ENCODE measurements at regions not wholly inside any gene's neighbourhood (a gene's known extent, or its start where the extent isn't known, plus 50 kb on each side); places are given as distances from the start of the nearest gene placed in this dataset.

DNA sequence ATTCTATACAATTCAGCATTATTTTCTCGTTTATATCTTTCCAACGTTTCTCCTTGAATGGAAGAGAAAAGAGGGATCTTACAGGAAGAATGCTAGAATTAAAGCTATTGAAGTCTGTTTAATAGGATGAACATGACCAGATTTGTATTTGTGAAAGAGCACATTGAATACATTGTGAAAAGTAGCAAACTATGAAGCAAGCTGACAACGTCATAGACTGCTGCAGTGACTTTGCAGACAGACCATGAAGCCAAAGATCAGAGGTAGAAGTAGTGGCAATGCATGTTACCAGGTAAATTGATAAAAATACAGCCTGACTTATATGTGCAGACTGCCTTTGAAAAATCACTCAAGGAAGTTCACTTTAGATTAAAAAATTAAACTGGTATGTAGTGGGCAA is 146.1 kb downstream of the RASSF9 start:
- DNase-seq: no peak

DNA sequence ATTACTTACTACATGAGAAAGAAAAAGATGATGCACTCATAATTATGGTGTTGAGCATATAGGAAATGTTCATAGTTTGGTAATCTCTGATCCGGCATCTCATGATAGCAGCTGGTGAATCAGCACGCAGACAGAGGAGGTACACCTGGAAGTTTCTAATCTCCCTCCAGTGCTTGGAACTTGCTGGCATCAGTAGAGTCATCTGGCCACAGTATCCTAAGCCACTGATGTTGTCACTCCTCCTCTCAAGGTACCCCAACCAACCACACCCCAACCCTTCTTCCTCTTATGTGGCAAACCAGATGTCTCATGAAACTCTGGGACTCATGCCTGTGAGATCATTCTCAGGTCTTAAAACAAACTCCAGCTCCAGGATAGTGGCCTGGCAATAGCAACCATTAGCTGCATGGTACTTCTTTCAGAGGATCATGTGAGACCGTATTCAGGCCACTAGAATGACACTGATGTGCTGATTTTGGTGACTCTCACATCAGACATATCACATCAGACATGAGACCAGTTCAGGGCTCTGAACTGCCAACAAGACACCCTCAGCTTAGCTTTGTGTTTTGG is 143.0 kb downstream of the RASSF9 start:
- DNase-seq: no peak

DNA sequence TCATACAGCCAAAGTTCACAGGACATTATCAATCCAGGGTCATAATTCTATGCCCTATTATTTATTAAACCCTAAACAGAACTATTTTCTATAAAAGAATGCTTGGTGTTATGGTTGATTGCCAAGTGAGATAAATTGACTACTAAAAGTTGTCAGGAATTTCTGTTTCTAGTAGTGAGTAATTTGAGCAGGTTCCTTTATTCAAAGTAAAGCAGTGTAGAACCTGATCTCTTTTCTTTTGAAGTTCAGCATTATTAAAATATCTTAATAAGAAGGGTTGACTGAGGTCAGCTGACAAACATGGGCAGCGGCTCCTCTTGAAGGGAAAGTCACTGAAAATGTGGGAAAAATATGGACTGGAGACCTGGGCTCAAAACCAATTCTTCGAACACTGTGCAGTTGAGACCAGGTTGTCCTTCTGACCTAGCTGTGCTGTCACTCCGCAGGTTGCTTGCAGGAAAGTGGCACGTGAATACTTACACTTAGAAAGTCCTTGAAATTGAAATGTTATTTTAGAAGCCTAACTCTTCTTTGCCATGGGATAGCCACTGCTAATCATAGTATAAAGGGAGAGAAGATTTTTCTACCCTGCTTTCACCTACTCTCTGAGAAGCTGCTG is 141.0 kb downstream of the RASSF9 start:
- no peak for DNase-seq

DNA sequence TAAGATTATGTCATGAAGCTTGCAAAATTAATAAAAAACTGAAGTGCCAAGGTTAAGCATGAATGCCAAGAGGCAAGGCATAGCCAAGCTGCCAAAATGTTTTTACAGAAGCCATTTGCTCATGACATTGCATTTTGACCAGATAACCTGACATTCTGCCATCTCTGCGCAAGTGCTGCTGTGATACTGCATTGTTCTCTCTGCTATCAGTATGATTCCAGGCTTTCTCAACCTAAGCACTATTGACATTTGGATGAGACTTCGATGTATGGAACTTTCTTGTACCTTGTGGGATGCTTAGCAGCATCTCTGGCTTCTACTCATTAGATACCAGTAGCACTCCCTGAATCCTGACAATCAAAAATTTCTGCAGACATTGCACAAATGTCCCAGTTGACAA is 139.2 kb downstream of the RASSF9 start:
- DNase-seq: no peak

DNA sequence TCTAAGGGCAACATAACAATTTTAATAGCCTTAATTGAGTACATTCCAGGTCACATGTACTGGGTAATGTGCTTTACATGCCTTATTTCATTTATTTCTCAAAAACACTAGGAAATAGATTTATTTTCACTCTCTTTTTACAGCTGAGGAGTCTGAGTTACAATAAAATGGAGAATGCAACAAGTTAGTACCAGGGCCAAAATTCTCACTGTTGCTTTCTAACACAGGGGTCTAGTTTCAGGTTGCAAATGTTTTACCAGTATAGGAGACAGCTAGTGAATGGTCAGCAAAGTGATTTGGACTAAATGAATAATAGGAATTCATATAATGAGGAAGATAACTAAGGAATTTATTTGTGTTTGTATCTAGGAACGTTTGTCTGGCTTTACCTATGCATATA is 137.3 kb downstream of the RASSF9 start:
- no peak for DNase-seq

DNA sequence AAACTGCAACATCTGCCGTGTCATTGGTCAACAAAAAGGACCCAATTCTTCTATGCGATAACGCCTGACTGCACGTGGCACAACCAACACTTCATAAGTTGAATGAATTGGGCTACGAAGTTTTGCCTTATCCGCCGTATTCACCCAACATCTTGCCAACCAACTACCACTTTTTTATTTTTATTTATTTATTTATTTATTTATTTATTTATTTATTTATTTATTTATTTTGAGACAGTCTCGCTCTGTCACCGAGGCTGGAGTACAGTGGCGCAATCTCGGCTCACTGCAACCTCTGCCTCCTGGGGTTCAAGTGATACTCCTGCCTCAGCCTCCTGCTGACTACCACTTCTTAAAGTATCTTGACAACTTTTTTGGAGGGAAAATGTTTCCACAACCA is 127.4 kb downstream of the RASSF9 start:
- no peak for DNase-seq

DNA sequence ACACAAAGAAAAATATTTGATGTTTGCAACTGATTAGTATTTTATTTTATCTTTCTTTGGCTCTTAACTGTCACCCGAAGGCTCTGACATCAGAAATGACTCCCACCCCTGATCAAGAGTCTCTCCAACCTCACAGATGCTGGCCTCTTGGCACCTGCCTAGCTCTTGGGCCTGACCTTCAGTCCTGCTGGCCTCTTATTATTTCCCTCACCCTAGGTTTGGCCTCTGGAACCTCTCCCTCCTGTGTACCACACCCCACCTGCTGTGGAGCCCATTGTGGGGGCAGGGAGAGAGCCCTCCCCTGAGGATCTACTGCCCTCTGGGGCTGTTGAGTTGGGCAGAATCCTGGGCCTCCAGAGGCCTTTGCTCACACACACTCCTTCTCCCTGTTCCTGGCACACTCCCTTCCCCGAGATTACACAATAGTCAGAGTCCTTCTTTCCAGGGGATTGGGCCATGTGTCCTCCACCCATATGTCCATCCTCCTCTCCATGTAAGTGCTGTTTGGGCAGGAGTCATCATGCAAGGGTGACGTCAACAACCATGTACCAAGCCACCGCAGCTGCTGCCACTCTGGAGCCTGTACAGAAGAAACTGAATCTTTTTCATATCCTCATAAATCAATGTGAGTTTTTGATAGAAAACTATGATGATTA is 124.3 kb downstream of the RASSF9 start:
- peak; percentile 34 for DNase-seq

DNA sequence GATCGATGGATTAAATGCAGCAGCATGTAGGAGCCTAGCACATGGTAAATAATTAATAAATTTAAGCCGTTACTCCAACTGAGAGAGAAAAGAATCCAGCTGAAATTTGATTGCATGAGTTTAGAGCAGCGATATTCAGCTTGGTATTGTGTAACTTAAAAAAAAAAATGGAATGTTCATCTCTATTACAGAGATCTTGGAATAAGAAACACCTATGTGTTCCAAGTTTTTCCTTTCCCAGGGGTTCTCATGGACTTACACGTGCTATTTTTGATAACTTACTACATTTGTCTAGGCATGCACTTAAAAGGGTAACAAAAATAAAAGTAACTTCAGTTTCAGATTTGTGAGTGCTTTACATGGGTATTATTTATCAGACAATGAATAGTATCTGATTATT is 122.8 kb downstream of the RASSF9 start:
- peak; percentile 24 for DNase-seq

DNA sequence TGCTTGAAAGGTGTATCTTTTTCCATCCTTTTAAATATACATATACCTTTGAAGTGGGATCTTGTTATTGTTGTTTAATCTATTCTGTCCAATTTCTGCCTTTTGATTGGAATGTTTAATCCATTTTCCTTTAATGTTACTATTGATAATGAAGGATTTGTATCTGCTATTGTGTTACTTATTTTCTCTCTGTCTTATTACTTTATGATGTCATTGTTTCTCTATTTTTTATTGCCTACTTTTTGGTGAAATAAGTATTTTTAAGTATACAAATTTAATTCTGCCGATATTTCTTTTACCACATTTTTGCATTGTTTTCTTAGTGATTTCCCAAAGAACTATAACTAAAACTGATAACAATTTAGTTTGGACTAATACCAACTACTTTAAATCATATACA is 121.8 kb downstream of the RASSF9 start:
- DNase-seq: no peak

DNA sequence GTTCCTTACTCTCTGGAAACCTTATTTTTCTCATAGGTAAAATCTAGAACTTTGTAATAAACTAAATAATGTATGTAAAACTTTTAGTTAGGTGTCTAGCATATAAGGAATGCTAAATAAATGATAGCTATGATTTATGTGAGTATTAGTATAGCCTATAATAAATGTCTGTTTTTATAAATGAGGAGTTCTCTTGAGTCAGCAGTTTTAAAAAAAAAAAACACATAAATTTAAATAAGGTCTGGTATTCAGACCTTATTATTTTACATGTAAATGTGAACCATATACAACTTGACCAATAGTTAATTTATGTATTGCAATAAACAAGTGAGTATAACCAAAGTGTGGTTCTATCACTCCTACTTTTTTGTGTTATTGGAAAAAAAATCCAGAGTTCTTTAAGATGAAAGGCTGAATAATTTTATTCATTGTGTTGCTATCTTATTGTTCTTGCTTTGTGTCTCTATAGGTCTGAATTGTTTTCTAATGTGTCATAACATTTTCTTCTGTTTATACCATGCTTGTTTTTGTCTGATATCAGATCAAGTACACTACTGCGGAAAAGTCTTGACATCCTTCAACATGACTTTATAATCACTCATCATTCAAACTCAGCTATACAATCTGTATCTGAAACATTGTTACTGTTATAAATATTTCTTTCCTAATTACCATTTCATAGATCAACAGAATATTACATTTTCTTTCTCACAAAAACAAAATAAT is 115.7 kb downstream of the RASSF9 start:
- DNase-seq: no peak

DNA sequence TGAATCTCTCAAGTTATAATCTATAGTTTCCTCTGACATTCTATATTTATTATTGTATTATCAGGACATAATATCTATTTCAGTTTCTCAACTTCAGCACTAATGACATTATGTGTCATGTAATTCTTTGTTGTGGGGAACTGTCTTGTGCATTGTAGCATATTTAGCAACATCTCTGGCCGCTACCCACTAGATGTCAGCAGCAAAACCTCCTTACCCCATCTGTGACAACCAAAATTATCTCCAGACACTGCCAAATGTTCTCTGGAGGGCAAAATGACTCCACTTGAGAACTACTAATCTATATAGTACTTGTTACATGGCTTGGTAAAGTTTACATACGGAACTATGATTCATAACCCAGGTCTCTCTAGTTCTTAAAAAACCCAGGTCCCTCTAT is 110.2 kb downstream of the RASSF9 start:
- peak; percentile 96 for DNase-seq

DNA sequence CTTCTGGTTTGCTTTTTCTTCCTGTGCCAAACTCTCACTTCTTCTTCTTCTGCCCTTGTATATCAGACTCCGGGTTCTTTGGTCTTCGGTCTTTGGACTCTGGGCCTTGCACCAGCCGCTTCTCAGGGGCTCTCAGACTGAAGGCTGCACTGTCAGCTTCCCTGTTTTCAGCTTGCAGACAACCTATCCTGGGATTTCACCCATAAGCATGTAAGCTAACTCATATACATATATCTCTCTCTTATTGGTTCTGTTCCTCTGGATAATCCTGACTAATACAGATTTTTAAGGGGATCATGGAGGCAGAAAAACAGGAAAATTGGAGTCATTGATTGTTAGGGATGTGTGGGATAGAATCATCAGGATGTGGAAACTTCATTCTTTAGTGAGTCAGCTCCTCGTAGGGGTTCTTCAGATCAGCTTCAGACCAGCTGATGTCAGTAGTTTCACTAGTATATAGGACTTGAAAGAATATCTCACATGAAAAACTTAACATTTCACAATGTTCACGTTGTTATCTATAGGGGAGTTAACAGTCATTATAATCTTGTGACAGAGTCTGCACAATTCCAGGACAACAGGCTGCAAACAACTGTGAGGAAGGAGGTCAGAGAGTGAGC is 102.9 kb downstream of the RASSF9 start:
- DNase-seq: no peak

DNA sequence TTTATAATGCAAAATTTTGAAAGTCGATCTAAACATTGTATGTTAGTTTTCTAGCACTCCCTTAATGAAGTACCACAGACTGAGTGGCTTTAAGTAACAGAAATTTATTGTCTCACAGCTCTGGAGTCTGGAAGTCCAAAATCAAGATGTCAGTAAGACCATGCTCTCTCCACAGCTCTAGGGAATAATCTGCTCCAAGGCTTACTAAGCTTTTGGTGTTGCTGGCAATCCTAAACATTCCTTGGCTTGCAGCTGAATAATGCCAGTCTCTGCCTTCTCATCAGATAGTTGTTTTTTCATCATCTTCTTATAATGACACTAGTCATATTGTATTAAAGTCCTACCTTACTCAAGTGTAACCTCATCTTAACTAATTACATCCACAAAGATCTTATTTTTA is 102.2 kb downstream of the RASSF9 start:
- DNase-seq: no peak

DNA sequence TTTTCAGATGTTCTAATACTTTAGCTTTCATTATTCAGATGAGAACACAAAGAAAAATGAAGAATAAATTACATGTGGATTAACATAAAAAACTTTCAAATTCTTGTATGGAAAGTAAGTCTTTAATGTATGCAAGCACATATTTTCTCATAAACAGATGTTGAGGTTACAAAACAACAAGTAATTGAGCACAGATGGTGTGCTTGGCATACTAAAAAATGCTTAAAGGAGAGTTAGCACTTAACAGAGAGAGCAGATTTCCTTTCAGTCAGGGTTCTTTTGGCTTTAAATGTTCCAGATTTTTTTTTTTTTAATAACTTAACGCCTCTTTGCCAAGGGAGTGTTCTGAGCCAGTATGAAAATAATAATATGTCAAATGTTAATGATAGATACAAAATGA is 96.0 kb downstream of the RASSF9 start:
- peak; percentile 98 for DNase-seq

DNA sequence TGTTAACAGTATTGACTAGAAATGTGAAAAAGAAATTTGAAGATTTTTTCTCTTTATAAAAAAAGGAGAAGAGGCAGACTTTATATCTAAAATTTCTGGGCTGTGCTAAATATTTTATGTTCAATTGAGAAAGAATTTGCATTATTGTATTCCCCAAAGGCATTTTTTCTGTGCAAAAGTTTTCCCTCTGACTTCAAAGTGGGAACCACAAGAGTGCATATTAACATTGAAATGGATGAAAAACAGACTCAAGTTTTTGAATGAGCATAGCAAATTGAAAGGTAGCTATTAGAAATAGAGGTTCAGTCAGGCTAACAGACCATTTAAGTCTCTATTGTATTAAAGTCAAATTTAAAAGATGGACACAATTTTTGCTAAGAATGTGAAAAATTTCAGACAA is 95.2 kb downstream of the RASSF9 start:
- no peak for DNase-seq

DNA sequence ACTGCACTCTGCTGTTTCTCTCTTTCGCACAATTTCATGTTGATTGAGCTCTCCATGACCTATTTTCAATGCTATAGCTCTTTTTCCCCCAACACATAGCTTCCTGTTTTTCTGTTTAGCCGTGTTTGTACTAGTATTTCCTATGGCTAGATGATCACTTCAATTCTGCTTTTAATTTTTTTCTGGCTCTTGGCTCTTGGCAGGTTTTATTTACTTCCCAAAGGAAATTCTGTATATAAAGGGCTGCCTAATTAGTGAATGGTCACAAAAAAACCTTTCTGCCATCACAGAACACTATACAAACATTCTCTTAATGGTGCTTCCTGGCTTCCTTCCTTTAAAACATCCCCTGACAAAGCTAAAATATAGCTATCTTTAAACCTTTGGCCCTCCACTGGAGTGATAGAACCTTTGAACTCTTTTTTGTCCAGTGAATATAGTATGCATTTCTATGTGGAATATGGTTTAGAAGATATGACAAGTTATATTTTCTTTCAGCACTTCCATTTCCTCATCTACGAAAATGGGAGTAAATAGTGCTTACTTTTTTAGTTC is 88.2 kb downstream of the RASSF9 start:
- DNase-seq: no peak

Data from NCI-H446 treated with DMSO at 0.1 percent for 48 hours (cell line).